Osteocyte (in vitro differentiated cells): ENCODE measurements at regions not wholly inside any gene's neighbourhood (a gene's known extent, or its start where the extent isn't known, plus 50 kb on each side); places are given as distances from the start of the nearest gene placed in this dataset.

Experiments used
- DNase-seq: peaks from one replicate; pipeline ENCODE4 v3.0.0; 2021; ENCODE audit warnings: mixed read lengths; ENCODE audit not compliant: unreplicated experiment; ENCODE audit errors: extremely low spot score
- H3K27ac Mint-ChIP-seq: one replicate; pipeline ENCODE4 v1.8.0; 2021; ENCODE audit warnings: mild to moderate bottlenecking, mixed read lengths; ENCODE audit not compliant: unreplicated experiment
- H3K27me3 Mint-ChIP-seq: one replicate; pipeline ENCODE4 v1.8.0; 2021; ENCODE audit warnings: mixed read lengths; ENCODE audit not compliant: unreplicated experiment
- H3K36me3 Mint-ChIP-seq: one replicate; pipeline ENCODE4 v1.8.0; 2021; ENCODE audit warnings: mixed read lengths; ENCODE audit not compliant: unreplicated experiment
- H3K4me1 Mint-ChIP-seq: one replicate; pipeline ENCODE4 v1.8.0; 2021; ENCODE audit warnings: mixed read lengths; ENCODE audit not compliant: unreplicated experiment
- H3K4me3 Mint-ChIP-seq: one replicate; pipeline ENCODE4 v1.8.0; 2021; ENCODE audit warnings: mild to moderate bottlenecking, moderate library complexity, mixed read lengths; ENCODE audit not compliant: unreplicated experiment
- H3K9me3 Mint-ChIP-seq: one replicate; pipeline ENCODE4 v1.8.0; 2021; ENCODE audit warnings: mixed read lengths; ENCODE audit not compliant: unreplicated experiment
- TF ChIP-seq, protein P1 (sequence below): fragments of 200-600 bp; sonication (generic); IDR thresholded peaks from 2 replicates; pipeline ENCODE4 v1.5.0; 2021; ENCODE audit warnings: antibody characterized with exemption, mild to moderate bottlenecking, moderate library complexity

DNA sequence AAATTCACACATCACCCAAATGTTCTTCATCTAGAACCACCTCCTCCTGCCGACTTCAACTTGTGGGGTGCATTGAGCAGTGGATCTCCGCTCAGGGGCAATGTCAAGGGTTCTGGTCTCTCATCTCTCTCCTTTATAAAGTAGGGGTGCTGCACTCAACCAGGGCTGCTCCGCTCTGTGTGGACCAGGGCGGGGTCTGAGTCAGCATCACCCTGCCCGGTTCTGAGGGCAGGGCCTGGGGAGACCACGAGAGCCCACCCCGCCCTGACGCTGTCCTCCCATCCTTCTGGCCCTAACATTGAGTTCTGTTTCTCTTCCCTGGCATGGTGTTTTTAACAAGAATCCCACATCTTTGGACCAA is 311.6 kb upstream of the DIO3 start:
- no peaks in the 10 kb centered on the region for H3K36me3 Mint-ChIP-seq

DNA sequence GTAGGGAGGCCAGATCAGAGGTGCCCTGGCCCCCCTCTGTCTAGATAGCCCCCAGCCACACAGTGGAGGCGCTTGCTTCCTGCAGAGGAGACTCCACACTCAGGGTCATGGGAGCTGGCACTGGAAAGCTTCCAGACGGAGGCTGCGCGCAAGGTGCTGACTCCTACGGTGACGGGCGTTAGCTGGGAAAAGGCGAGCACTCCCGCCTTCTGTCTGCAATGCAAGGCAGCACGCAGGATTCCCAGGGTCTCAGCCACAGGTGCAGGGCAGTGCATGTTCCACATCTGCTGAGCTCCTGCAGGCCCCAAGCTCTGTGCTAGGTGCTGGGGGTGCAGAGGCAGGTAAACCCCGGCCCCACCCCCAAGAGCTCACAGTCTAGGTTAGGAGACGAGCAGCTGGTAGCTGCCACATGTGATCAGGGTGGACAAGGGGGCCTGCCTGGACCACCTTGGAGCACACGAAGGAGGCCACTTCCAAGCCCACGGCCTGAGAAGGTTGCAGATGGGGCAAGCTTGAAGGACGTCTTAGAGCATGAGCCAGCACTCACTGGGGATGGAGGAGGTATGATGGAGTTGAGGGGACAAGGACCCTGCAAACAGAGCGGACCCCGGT is 310.9 kb upstream of the DIO3 start:
- Mint-ChIP-seq H3K4me1 (no peaks in the 10 kb centered on the region), H3K27me3 (no peaks in the 10 kb centered on the region), H3K27ac (no peak overlapping the region), H3K36me3 (no peaks in the 10 kb centered on the region), H3K4me3 (no peak overlapping the region), H3K9me3 (no peaks in the 10 kb centered on the region)
- TF ChIP-seq, protein P1, sequence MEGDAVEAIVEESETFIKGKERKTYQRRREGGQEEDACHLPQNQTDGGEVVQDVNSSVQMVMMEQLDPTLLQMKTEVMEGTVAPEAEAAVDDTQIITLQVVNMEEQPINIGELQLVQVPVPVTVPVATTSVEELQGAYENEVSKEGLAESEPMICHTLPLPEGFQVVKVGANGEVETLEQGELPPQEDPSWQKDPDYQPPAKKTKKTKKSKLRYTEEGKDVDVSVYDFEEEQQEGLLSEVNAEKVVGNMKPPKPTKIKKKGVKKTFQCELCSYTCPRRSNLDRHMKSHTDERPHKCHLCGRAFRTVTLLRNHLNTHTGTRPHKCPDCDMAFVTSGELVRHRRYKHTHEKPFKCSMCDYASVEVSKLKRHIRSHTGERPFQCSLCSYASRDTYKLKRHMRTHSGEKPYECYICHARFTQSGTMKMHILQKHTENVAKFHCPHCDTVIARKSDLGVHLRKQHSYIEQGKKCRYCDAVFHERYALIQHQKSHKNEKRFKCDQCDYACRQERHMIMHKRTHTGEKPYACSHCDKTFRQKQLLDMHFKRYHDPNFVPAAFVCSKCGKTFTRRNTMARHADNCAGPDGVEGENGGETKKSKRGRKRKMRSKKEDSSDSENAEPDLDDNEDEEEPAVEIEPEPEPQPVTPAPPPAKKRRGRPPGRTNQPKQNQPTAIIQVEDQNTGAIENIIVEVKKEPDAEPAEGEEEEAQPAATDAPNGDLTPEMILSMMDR, result no peak
- DNase-seq, result peak; percentile 72

More for the DNA sequence above, 311.6 kb upstream of the DIO3 start:
- TF ChIP-seq, protein P1, result no peak
- Mint-ChIP-seq H3K4me3 (no peak overlapping the region), H3K27ac (no peak overlapping the region), H3K9me3 (no peaks in the 10 kb centered on the region), H3K27me3 (no peaks in the 10 kb centered on the region), H3K4me1 (no peaks in the 10 kb centered on the region)
- DNase-seq, result peak; percentile 64

DNA sequence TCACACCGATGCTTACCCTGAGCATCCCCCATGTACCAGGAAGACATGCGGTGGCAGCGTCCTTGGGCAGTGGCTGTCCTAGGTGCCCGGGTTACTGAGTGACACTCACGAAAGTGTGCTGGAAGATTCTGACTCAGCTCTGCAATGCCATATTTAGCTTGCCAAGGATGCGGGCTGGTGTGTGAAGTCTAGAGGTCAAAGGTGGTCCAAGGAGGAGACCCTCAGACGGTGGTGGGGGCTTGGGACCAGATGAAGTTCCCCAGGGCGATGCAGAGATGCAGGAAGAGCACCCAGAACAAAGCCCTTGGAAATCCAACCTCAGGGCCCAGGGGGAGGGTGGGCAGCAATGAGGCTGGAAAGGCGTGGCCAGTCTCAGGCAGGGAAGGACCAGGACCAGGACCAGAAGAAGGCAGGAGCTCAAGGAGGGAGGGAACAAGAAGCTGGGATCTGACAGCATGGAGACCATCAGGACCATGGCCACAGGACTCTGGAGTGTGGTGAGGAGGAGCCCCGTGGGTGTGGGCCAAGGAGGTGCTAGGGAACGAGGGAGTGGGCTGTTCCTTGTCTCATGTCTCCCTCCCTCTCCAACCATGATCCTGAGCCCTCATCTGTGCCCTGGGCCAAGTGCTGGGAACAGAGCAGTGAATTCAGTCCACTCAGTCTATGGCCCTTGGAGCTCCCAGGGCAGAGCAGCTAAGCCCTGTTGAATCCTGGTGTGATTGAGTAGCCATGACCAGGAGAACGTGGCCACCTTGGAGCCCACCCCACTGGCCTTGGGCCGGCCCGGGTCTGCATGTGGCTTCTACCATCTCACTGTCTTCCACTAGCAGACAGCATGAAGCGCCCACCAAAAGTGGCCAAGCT is 310.1 kb upstream of the DIO3 start:
- DNase-seq, result peak; percentile 84
- Mint-ChIP-seq H3K27ac (no peak overlapping the region), H3K4me1 (no peaks in the 10 kb centered on the region), H3K36me3 (no peaks in the 10 kb centered on the region), H3K4me3 (no peak overlapping the region), H3K27me3 (peaks cover 3% of the 10 kb centered on the region), H3K9me3 (no peaks in the 10 kb centered on the region)
- TF ChIP-seq, protein P1, result no peak

DNA sequence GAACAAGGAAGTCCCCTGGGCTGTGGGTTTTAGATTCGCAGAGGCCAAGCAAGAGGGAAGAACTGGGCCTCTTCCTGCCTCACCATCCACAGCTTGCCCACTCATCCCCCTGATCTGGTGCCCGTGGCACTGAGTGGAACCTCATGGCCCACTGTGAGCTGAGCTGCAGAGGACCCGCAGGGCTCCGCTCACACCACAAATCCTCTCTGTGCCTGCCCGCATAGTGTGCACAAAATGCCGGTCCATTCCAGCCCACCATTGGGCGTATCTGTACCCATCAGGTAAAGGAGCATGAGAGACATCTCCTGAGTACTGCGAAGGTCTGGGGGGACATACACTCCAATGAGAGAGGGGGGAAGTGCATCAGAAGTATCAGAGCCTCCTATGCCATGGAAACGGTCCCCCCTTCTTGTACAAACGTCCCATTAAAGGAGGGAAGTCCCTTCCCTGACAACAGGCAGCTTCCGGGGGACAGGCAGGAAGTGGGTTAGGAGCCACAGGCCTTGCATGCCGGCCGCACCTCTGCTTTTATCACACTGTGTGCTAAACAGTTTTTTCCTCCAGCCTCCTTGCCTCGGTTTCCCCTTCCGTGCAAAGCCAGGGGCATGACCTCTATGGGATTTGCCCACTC is 309.4 kb upstream of the DIO3 start:
- Mint-ChIP-seq H3K27me3 (peaks cover 4% of the 10 kb centered on the region), H3K9me3 (no peaks in the 10 kb centered on the region)

More for the DNA sequence above, 309.4 kb upstream of the DIO3 start:
- no peak overlapping the region for H3K27ac Mint-ChIP-seq
- H3K4me1 Mint-ChIP-seq, result no peaks in the 10 kb centered on the region
- TF ChIP-seq, protein P1, result no peak
- no peaks in the 10 kb centered on the region for H3K36me3 Mint-ChIP-seq
- H3K4me3 Mint-ChIP-seq, result no peak overlapping the region
- DNase-seq, result peak; percentile 80
